ENCODE measurements at regions not wholly inside any gene's neighbourhood (a gene's known extent, or its start where the extent isn't known, plus 50 kb on each side); places are given as distances from the start of the nearest gene placed in this dataset.

- TF ChIP-seq CTCF (conservative IDR thresholded peaks at IDR 0.05; ENCODE audit: low read depth in 2 of 2), result no peak
- TF ChIP-seq POLR2AphosphoS5 (IDR thresholded peaks at IDR 0.05; ENCODE audit: low read depth), result no peak
- TF ChIP-seq CREB1 (CRISPR knock-in tag; IDR thresholded peaks at IDR 0.05; ENCODE audit: low read depth), result no peak
- no peak for TF ChIP-seq EZH2 (IDR thresholded peaks at IDR 0.05; ENCODE audit: low read depth, unreplicated experiment)
- TF ChIP-seq, protein P1, sequence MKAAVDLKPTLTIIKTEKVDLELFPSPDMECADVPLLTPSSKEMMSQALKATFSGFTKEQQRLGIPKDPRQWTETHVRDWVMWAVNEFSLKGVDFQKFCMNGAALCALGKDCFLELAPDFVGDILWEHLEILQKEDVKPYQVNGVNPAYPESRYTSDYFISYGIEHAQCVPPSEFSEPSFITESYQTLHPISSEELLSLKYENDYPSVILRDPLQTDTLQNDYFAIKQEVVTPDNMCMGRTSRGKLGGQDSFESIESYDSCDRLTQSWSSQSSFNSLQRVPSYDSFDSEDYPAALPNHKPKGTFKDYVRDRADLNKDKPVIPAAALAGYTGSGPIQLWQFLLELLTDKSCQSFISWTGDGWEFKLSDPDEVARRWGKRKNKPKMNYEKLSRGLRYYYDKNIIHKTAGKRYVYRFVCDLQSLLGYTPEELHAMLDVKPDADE (IDR thresholded peaks at IDR 0.05), result no peak
- TF ChIP-seq EZH2phosphoT487 (IDR thresholded peaks at IDR 0.05; ENCODE audit: unreplicated experiment), result no peak
- TF ChIP-seq JUNB (IDR thresholded peaks at IDR 0.05; ENCODE audit: unreplicated experiment), result no peak
- no peak for TF ChIP-seq ZNF462 (CRISPR knock-in tag; IDR thresholded peaks at IDR 0.05)
- no peak for TF ChIP-seq NANOG (IDR thresholded peaks at IDR 0.05; ENCODE audit: borderline replicate concordance)
- TF ChIP-seq STAT1 (IDR thresholded peaks at IDR 0.05; ENCODE audit: unreplicated experiment), result no peak
- TF ChIP-seq REST (IDR thresholded peaks at IDR 0.05; ENCODE audit: unreplicated experiment), result no peak
- TF ChIP-seq ZNF114 (CRISPR knock-in tag; IDR thresholded peaks at IDR 0.05), result no peak
Observed at GRCh38 chr12:128052331-128052730, 214.6 kb upstream of the TMEM132C start.
